Ascending aorta (tissue), 2 donors: ENCODE measurements at regions not wholly inside any gene's neighbourhood (a gene's known extent, or its start where the extent isn't known, plus 50 kb on each side); places are given as distances from the start of the nearest gene placed in this dataset.

Experiments used
- DNase-seq, 2 donors: peaks; one replicate each; pipeline ENCODE4 v3.0.0-alpha.2; 2019; ENCODE audit warnings: low spot score in 2 of 2
- H3K27ac ChIP-seq, 2 donors: fragments of 200-600 bp; sonication (generic); one replicate each; pipeline ENCODE4 v1.5.1; 2016 to 2017; ENCODE audit warnings: mild to moderate bottlenecking in 1 of 2
- H3K27me3 ChIP-seq: fragments of 200-600 bp; sonication (generic); one replicate; pipeline ENCODE4 v1.5.1; 2017
- H3K36me3 ChIP-seq, 2 donors: fragments of 200-600 bp; sonication (generic); one replicate each; pipeline ENCODE4 v1.5.1; 2016
- H3K4me1 ChIP-seq, 2 donors: fragments of 200-600 bp; sonication (generic); one replicate each; pipeline ENCODE4 v1.5.1; 2016 to 2017; ENCODE audit warnings: mild to moderate bottlenecking in 1 of 2
- H3K4me3 ChIP-seq, 2 donors: fragments of 200-600 bp; sonication (generic); one replicate each; pipeline ENCODE4 v1.5.1; 2016 to 2017; ENCODE audit warnings: mild to moderate bottlenecking in 1 of 2
- H3K9me3 ChIP-seq, 2 donors: fragments of 200-600 bp; sonication (generic); one replicate each; pipeline ENCODE4 v1.5.1; 2016
- CTCF ChIP-seq, 3 experiments: fragments of 200-600 bp in 2 of 3; fragments of 450-650 bp in 1 of 3; sonication (generic) in 2 of 3; IDR thresholded peaks; one replicate each; pipeline ENCODE4 v1.5.1; 2016 to 2019; ENCODE audit warnings: antibody characterized with exemption in 3 of 3, mild to moderate bottlenecking in 1 of 3, moderate library complexity in 1 of 3
- intact Hi-C: fragments of 100-400 bp; cut with DNase I; formaldehyde crosslinking; loops from one replicate; pipeline ENCODE4 v1.15.1; 2023

- Histone ChIP-seq H3K27me3 (no peaks in the 10 kb centered on the region), H3K4me1 (no peaks in the 10 kb centered on the region), H3K4me3 (no peak overlapping the region), H3K36me3 (no peaks in the 10 kb centered on the region), H3K9me3 (peaks cover 0 to 4% of the 10 kb centered on the region in 2 donors), H3K27ac (no peak overlapping the region)
- DNase-seq: no peak
- no peak for TF ChIP-seq CTCF (IDR thresholded peaks at IDR 0.05)
- intact Hi-C loops: no loop called here
Measured at GRCh38 chr2:180494286-180494685, 486.1 kb upstream of the UBE2E3 start.

- no peaks in the 10 kb centered on the region for H3K27me3 ChIP-seq
- intact Hi-C loops: no loop called here
- no peaks in the 10 kb centered on the region for H3K36me3 ChIP-seq
- DNase-seq: no peak
- TF ChIP-seq CTCF (IDR thresholded peaks at IDR 0.05): no peak
- H3K27ac ChIP-seq: no peak overlapping the region
- H3K4me1 ChIP-seq: no peaks in the 10 kb centered on the region
- H3K4me3 ChIP-seq: no peak overlapping the region
- no peaks in the 10 kb centered on the region for H3K9me3 ChIP-seq
Measured at GRCh38 chr2:180482696-180483095, 475.6 kb upstream of the CWC22 start.

GRCh38 chr2:180481998-180482397 is 474.9 kb upstream of the CWC22 start:
- no peak for TF ChIP-seq CTCF (IDR thresholded peaks at IDR 0.05)
- Histone ChIP-seq H3K4me1 (no peaks in the 10 kb centered on the region), H3K4me3 (no peak overlapping the region), H3K27ac (no peak overlapping the region), H3K36me3 (no peaks in the 10 kb centered on the region), H3K9me3 (no peaks in the 10 kb centered on the region), H3K27me3 (no peaks in the 10 kb centered on the region)
- intact Hi-C loops: no loop called here
- no peak for DNase-seq

- no peak for TF ChIP-seq CTCF (IDR thresholded peaks at IDR 0.05)
- no peaks in the 10 kb centered on the region for H3K4me1 ChIP-seq
Measured at GRCh38 chr2:180478883-180479282, 471.8 kb upstream of the CWC22 start.

GRCh38 chr2:180474716-180475115 is 467.6 kb upstream of the CWC22 start:
- Histone ChIP-seq H3K9me3 (no peaks in the 10 kb centered on the region), H3K4me1 (no peaks in the 10 kb centered on the region), H3K4me3 (no peak overlapping the region), H3K27ac (no peak overlapping the region), H3K27me3 (no peaks in the 10 kb centered on the region), H3K36me3 (no peaks in the 10 kb centered on the region)
- intact Hi-C loops: no loop called here
- no peak for TF ChIP-seq CTCF (IDR thresholded peaks at IDR 0.05)
- DNase-seq: no peak

More at GRCh38 chr2:180478883-180479282, 471.8 kb upstream of the CWC22 start:
- DNase-seq: no peak
- Histone ChIP-seq H3K27ac (no peak overlapping the region), H3K9me3 (no peaks in the 10 kb centered on the region), H3K27me3 (no peaks in the 10 kb centered on the region), H3K4me3 (no peak overlapping the region), H3K36me3 (no peaks in the 10 kb centered on the region)
- intact Hi-C loops: no loop called here

GRCh38 chr2:180473456-180473855 is 466.4 kb upstream of the CWC22 start:
- intact Hi-C loops: no loop called here
- DNase-seq: no peak
- Histone ChIP-seq H3K9me3 (peaks cover 0 to 4% of the 10 kb centered on the region in 2 donors), H3K36me3 (no peaks in the 10 kb centered on the region), H3K4me1 (no peaks in the 10 kb centered on the region), H3K27me3 (no peaks in the 10 kb centered on the region), H3K4me3 (no peak overlapping the region), H3K27ac (no peak overlapping the region)
- TF ChIP-seq CTCF (IDR thresholded peaks at IDR 0.05): no peak
